ENCODE measurements at regions not wholly inside any gene's neighbourhood (a gene's known extent, or its start where the extent isn't known, plus 50 kb on each side); places are given as distances from the start of the nearest gene placed in this dataset.

DNA sequence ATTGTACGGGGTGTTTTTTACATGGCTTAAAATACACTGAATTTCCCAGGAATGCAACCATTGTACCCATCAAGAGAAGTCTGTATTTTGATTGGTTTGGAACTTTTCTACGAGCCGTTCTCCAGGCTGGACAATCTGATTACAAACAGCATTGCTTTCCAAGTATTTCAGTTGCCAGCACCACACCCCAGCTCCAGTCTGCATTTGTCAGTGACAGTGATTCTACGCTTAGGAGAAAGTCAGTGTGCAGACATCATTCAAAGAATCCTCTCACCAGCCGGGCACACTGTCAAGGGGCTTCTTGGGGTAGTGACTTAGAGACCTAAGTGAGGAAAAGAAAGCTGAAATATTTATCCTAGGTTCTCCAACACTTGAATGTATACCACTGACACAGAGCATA, 194.1 kb downstream of the ANAPC1 start:
- H3K27me3 ChIP-seq: no peaks in the 10 kb centered on the region
- no peak overlapping the region for H3K27ac ChIP-seq
- intact Hi-C loops (cut with DNase I): no loop called here
- H3K4me3 ChIP-seq: no peak overlapping the region
- peaks cover 5 to 18% of the 10 kb centered on the region in 2 donors for H3K9me3 ChIP-seq
- no peak for DNase-seq (ENCODE audit: low spot score in 2 of 2)
- H3K4me1 ChIP-seq: peaks cover 0 to 4% of the 10 kb centered on the region in 2 donors
- no peaks in the 10 kb centered on the region for H3K36me3 ChIP-seq
- TF ChIP-seq, protein P1, sequence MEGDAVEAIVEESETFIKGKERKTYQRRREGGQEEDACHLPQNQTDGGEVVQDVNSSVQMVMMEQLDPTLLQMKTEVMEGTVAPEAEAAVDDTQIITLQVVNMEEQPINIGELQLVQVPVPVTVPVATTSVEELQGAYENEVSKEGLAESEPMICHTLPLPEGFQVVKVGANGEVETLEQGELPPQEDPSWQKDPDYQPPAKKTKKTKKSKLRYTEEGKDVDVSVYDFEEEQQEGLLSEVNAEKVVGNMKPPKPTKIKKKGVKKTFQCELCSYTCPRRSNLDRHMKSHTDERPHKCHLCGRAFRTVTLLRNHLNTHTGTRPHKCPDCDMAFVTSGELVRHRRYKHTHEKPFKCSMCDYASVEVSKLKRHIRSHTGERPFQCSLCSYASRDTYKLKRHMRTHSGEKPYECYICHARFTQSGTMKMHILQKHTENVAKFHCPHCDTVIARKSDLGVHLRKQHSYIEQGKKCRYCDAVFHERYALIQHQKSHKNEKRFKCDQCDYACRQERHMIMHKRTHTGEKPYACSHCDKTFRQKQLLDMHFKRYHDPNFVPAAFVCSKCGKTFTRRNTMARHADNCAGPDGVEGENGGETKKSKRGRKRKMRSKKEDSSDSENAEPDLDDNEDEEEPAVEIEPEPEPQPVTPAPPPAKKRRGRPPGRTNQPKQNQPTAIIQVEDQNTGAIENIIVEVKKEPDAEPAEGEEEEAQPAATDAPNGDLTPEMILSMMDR (IDR thresholded peaks at IDR 0.05): no peak

DNA sequence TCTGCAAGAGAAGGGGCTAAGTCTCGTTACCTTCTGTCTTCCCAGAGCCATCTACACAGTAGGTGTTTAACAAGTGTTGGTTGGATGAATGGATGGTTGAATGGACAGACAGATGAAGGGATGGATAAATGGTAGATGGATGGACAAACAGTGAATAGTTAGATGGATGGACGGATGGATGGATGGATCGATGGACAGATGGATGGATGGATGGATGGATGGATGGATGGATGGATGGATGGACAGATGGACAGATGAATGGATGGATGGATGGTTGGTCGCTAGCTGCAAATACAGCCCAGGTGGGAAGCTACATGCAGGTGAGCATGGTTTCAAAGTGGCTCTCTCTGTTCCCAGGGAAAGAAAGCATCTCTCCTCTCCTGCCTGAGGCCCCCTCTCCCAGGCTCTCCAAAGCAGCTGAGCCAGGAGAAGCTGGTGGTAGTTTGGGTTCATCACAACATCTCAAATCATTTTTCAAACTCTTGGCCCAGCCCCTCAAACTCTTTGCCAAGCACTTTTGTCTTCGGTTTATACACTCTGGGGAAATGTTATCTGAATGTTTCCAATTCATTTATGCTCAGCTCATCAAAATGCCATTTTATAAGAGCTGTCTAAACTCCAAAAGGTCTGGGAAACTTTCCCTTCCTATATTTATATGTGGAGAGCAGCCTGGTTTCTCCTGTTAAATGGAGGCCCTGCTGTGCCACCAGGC, 192.7 kb downstream of the ANAPC1 start:
- Histone ChIP-seq H3K9me3 (peaks cover 5 to 20% of the 10 kb centered on the region in 2 donors), H3K27ac (no peak overlapping the region), H3K4me1 (peaks cover 0 to 4% of the 10 kb centered on the region in 2 donors), H3K36me3 (no peaks in the 10 kb centered on the region), H3K4me3 (no peak overlapping the region), H3K27me3 (no peaks in the 10 kb centered on the region)
- DNase-seq (ENCODE audit: low spot score in 2 of 2): no peak
- intact Hi-C loops (cut with DNase I): no loop called here
- TF ChIP-seq, protein P1 (IDR thresholded peaks at IDR 0.05): no peak

DNA sequence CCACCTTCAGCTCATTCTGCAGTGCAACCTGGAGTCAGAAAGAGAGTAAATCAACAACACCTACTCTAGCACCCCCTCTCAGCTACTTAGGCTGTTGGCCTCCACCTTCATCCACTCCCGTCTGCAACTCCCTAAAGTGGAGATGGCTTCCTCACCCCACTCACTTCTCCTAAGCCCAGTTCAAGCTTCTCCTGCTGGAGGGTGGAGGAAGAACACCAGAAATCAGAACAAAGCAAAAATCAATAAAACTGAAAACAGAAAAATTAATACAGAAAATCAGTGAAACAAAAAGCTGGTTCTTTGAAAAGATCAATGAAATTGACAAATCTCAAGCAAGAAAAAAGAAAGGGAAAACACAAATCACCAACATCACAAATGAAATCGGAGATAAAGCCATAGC, 191.7 kb downstream of the ANAPC1 start:
- DNase-seq (ENCODE audit: low spot score in 2 of 2): no peak
- no peak overlapping the region for H3K4me3 ChIP-seq
- no peak overlapping the region for H3K27ac ChIP-seq
- no peaks in the 10 kb centered on the region for H3K27me3 ChIP-seq
- H3K4me1 ChIP-seq: peaks cover 0 to 4% of the 10 kb centered on the region in 2 donors
- H3K36me3 ChIP-seq: no peaks in the 10 kb centered on the region
- peaks cover 5 to 20% of the 10 kb centered on the region in 2 donors for H3K9me3 ChIP-seq
- TF ChIP-seq, protein P1 (IDR thresholded peaks at IDR 0.05): no peak
- intact Hi-C loops (cut with DNase I): no loop called here

DNA sequence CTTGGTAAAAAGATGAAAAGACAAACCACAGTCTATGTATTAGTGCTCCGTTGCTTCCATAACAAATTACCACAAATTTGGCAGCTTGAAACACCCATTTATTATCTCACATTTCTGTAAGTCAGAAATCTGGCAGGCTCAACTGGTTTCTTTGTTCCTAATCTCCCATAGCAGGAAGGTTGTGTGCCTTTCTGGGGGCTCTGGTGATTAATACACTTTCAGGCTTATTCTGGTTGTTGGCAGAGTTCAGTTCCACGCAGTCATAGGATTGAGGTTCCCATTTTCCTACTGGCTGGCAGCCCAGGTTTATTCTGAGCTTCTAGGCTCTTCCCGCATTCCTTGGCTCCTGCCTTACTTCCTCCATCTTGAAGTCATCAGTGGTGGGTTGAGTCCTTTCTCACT, 189.3 kb downstream of the ANAPC1 start:
- peaks cover 5 to 20% of the 10 kb centered on the region in 2 donors for H3K9me3 ChIP-seq
- peak overlapping the region; percentile 38 to 45 for H3K27ac ChIP-seq
- H3K4me1 ChIP-seq: peaks cover 2 to 4% of the 10 kb centered on the region in 2 donors
- TF ChIP-seq, protein P1 (IDR thresholded peaks at IDR 0.05): no peak
- intact Hi-C loops (cut with DNase I): no loop called here
- no peaks in the 10 kb centered on the region for H3K27me3 ChIP-seq
- DNase-seq (ENCODE audit: low spot score in 2 of 2): peak in 1 of 2 donors; percentile 75
- no peaks in the 10 kb centered on the region for H3K36me3 ChIP-seq
- no peak overlapping the region for H3K4me3 ChIP-seq

DNA sequence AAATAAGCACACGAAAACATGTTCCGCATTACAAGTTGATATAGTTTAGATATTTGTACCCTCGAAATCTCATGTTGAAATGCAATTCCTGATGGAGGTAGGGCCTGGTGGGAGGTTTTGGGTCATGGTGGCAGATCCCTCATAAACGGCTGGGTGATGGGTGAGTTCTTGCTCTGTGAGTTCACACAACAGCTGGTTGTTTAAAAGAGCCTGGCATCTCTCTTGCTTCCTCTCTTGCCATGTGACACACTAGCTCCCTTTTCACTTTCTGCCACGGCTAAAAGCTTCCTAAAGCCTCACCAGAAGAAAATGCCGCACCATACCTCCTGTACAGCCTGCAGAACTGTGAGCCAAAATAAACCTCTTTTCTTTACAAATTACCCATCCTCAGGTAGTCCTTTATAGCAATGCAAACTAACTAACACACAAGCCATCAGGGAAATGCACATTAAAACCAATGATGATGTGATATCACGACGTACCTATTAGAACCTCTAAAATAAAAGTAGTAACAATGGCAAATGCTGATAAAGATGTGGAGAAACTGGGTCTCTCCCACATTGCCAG, 188.5 kb downstream of the ANAPC1 start:
- intact Hi-C loops (cut with DNase I): no loop called here
- no peak for DNase-seq (ENCODE audit: low spot score in 2 of 2)

More for the DNA sequence above, 188.5 kb downstream of the ANAPC1 start:
- Histone ChIP-seq H3K4me3 (no peak overlapping the region), H3K27ac (no peak overlapping the region), H3K4me1 (peaks cover 0 to 2% of the 10 kb centered on the region in 2 donors), H3K9me3 (peaks cover 5 to 20% of the 10 kb centered on the region in 2 donors), H3K27me3 (no peaks in the 10 kb centered on the region), H3K36me3 (no peaks in the 10 kb centered on the region)
- TF ChIP-seq, protein P1 (IDR thresholded peaks at IDR 0.05): no peak

Data from ascending aorta (tissue), 2 donors.